Endothelial cell of umbilical vein (primary cell): ENCODE measurements at regions not wholly inside any gene's neighbourhood (a gene's known extent, or its start where the extent isn't known, plus 50 kb on each side); places are given as distances from the start of the nearest gene placed in this dataset.

Source experiments
- EZH2 ChIP-seq: IDR thresholded peaks from 2 replicates; pipeline ENCODE4 v1.6.1; 2012; ENCODE audit warnings: borderline replicate concordance, low read depth, mild to moderate bottlenecking, moderate library complexity, low read length, inconsistent platforms; ENCODE audit not compliant: severe bottlenecking
- FOS ChIP-seq: IDR thresholded peaks from 2 replicates; pipeline ENCODE4 v1.6.1; 2011; ENCODE audit warnings: mild to moderate bottlenecking, low read length, moderate library complexity, borderline replicate concordance; ENCODE audit not compliant: insufficient read depth
- GATA2 ChIP-seq: IDR thresholded peaks from 2 replicates; pipeline ENCODE4 v1.7.0; 2011; ENCODE audit warnings: low read depth, mild to moderate bottlenecking, moderate library complexity, mixed read lengths, low read length; ENCODE audit not compliant: insufficient read length, insufficient read depth
- JUN ChIP-seq: IDR thresholded peaks from 2 replicates; pipeline ENCODE4 v1.6.1; 2011; ENCODE audit warnings: borderline replicate concordance, low read depth; ENCODE audit not compliant: insufficient read length, insufficient read depth
- MYC ChIP-seq: IDR thresholded peaks from one replicate; pipeline ENCODE4 v1.6.1; 2011; ENCODE audit warnings: mild to moderate bottlenecking, low read depth, low read length
- POLR2A ChIP-seq: IDR thresholded peaks from 2 replicates; pipeline ENCODE4 v1.6.1; 2012; ENCODE audit warnings: low read depth, mild to moderate bottlenecking, control low read depth, low read length
- POLR2AphosphoS5 ChIP-seq: IDR thresholded peaks from 2 replicates; pipeline ENCODE4 v1.6.1; 2012; ENCODE audit warnings: low read depth, mild to moderate bottlenecking, control low read depth, low read length, moderate library complexity; ENCODE audit not compliant: insufficient read depth
- TF ChIP-seq, protein P1 (sequence below), 2 donors: IDR thresholded peaks; 1 replicate in 1 of 2; 2 replicates in 1 of 2; pipeline ENCODE4 v1.5.1; 2011; ENCODE audit warnings: low read length in 2 of 2, mild to moderate bottlenecking in 2 of 2, moderate library complexity in 2 of 2, control low read depth in 1 of 2, inconsistent platforms in 1 of 2, low read depth in 1 of 2; ENCODE audit not compliant: insufficient read depth in 1 of 2; ENCODE audit errors: extremely low read depth in 1 of 2
- TF ChIP-seq, protein P2 (sequence below): IDR thresholded peaks from 2 replicates; pipeline ENCODE4 v1.6.1; 2011; ENCODE audit not compliant: insufficient read depth, insufficient read length

DNA sequence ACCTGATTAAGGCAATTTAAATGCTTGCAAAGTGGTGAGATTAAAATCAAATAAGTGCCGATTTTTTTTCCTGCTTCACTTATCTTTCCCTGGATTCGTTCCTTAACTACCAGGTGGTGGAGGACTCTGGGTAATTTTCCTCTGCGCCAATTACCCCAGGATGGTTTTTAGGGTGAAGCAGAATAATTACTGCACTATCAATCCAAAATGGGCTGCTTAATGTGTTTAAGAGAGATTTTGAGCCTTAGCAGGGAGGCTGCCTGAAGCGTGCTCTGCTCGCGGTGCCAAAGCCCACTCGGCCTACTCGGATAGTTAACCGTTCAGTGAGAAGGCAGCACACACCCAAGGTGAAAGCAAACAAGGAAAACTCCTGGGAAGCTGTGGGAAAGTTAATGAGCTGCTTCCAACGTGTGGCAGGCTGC lies 274.9 kb upstream of the LMO3 start:
- TF ChIP-seq POLR2A: no peak
- no peak for TF ChIP-seq EZH2
- TF ChIP-seq, protein P1, sequence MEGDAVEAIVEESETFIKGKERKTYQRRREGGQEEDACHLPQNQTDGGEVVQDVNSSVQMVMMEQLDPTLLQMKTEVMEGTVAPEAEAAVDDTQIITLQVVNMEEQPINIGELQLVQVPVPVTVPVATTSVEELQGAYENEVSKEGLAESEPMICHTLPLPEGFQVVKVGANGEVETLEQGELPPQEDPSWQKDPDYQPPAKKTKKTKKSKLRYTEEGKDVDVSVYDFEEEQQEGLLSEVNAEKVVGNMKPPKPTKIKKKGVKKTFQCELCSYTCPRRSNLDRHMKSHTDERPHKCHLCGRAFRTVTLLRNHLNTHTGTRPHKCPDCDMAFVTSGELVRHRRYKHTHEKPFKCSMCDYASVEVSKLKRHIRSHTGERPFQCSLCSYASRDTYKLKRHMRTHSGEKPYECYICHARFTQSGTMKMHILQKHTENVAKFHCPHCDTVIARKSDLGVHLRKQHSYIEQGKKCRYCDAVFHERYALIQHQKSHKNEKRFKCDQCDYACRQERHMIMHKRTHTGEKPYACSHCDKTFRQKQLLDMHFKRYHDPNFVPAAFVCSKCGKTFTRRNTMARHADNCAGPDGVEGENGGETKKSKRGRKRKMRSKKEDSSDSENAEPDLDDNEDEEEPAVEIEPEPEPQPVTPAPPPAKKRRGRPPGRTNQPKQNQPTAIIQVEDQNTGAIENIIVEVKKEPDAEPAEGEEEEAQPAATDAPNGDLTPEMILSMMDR (IDR thresholded peaks at IDR 0.05; ENCODE audit: extremely low read depth in 1 of 2, insufficient read depth in 1 of 2, low read depth in 1 of 2, low read length in 2 of 2): no peak
- no peak for TF ChIP-seq JUN
- no peak for TF ChIP-seq MYC
- TF ChIP-seq POLR2AphosphoS5: no peak
- TF ChIP-seq GATA2: no peak
- TF ChIP-seq, protein P2, sequence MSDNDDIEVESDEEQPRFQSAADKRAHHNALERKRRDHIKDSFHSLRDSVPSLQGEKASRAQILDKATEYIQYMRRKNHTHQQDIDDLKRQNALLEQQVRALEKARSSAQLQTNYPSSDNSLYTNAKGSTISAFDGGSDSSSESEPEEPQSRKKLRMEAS: no peak
- TF ChIP-seq FOS: no peak
